Epithelial cell of esophagus (primary cell): ENCODE measurements at regions not wholly inside any gene's neighbourhood (a gene's known extent, or its start where the extent isn't known, plus 50 kb on each side); places are given as distances from the start of the nearest gene placed in this dataset.

Experiments
- DNase-seq: peaks from one replicate; pipeline ENCODE4 v3.0.0; 2010; ENCODE audit warnings: low read depth
- H3K4me3 ChIP-seq: 2 replicates; pipeline ENCODE4 v1.5.1; 2011; ENCODE audit warnings: mild to moderate bottlenecking, low read length, control low read depth
- TF ChIP-seq, protein P1 (sequence below): IDR thresholded peaks from 2 replicates; pipeline ENCODE4 v1.5.1; 2011; ENCODE audit warnings: low read depth, mild to moderate bottlenecking, low read length, control low read depth, inconsistent platforms; ENCODE audit not compliant: insufficient read depth; ENCODE audit errors: missing control alignments

DNA sequence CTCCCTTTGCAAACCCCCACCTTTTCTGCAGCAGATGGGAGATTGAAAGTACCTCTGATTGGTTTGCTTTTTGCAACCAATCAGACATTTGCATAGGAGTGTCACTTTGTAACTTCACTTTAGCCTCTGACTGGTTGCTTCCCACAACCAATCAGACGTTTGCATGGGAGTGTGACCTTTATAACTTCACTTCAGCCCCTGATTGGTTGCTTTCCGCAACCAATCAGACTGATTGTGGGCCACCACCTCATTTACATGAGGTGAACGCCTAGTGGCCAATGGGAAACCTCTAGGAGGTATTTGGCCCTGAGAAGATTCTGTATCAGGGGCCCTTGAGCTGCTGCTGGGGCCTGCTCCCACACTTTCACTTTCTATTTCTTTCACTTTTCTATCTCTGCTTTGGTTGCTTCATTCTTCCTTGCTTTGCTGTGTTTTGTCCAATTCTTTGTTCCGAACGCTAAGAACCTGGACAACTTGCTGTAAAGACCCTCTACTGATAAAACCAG is 106.0 kb upstream of the PRICKLE1 start:
- TF ChIP-seq, protein P1, sequence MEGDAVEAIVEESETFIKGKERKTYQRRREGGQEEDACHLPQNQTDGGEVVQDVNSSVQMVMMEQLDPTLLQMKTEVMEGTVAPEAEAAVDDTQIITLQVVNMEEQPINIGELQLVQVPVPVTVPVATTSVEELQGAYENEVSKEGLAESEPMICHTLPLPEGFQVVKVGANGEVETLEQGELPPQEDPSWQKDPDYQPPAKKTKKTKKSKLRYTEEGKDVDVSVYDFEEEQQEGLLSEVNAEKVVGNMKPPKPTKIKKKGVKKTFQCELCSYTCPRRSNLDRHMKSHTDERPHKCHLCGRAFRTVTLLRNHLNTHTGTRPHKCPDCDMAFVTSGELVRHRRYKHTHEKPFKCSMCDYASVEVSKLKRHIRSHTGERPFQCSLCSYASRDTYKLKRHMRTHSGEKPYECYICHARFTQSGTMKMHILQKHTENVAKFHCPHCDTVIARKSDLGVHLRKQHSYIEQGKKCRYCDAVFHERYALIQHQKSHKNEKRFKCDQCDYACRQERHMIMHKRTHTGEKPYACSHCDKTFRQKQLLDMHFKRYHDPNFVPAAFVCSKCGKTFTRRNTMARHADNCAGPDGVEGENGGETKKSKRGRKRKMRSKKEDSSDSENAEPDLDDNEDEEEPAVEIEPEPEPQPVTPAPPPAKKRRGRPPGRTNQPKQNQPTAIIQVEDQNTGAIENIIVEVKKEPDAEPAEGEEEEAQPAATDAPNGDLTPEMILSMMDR = no peak
- H3K4me3 ChIP-seq = no peak overlapping the region
- no peak for DNase-seq

DNA sequence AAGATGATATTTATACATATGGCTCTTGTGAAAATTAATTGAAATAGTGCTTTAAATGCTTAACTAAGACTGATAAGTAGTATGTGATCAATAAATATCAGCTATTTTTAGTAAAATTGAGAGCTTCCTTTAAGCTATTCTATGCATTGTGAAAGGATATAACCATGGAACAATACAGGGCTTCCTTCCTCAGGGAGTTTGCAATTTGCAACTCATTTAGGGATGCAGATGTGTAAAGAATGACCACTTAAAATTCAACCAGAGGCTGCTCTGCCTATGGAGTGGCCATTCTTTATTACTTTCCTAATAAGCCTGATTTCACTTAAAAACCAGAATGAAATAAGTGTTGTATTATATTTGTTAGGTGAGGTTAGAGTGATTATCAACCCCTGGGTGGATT is 103.2 kb upstream of the PRICKLE1 start:
- DNase-seq = no peak
- TF ChIP-seq, protein P1 = no peak
- no peak overlapping the region for H3K4me3 ChIP-seq

DNA sequence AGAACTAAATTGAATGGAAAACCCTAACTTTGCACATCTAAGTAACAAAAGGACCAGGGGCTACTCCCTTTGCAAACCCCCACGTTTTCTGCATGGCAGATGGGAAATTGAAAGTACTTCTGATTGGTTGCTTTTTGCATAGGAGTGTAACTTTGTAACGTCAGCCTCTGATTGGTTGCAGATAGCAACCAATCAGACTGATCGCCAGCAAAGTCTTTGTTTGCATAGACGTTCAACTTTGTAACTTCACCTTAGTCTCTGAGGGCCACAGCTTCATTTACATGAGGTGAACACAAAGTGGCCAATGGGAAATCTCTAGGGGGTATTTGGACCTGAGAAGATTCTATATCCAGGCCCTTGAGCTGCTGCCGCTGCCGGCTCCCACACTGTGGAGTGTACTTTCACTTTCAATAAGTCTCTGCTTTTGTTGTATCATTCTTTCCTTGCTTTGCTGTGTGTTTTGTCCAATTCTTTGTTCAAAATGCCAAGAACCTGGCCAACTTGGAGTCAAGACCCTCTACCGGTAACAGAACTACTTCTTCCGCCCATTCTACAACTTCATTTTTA is 102.5 kb upstream of the PRICKLE1 start:
- TF ChIP-seq, protein P1 = no peak
- no peak overlapping the region for H3K4me3 ChIP-seq
- DNase-seq = no peak

DNA sequence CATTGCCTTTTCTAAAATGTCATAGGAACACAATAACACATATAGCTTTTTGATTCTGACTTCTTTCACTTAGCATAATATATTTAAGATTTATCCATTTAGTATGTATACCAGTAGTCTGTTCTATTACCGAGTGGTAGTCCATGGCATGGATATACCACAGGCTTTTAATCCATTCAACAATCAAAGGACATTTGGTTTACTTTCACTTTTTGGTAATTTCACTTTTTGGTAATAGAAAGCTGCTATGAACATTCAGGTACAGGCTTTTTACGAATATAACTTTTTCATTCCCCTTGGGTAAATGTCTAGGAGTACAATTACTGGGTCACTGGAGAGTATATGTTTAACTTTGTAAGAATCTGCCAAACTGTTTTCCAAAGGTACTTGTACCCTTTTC is 100.7 kb upstream of the PRICKLE1 start:
- H3K4me3 ChIP-seq = no peak overlapping the region
- TF ChIP-seq, protein P1 = no peak
- DNase-seq = no peak

DNA sequence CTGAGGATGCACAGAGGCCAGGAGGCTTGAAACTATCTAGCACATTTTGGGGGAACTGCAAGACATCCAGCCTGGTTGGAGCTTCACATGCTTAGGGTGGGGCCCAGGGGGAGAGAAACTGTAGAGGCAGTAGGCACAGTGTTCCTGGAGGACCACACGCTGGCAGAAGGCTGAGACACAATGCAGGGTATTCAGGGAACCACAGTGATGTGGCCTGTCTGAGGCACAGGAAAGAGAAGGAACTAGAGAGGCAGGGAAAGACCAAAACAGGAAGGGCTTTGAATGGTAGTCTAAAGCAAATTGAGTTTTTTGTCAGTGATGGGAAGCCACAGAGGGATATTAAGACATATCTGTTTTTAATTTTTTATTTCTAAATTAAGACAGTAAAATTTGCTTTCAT is 100.2 kb upstream of the PRICKLE1 start:
- H3K4me3 ChIP-seq = no peak overlapping the region
- TF ChIP-seq, protein P1 = no peak
- DNase-seq = no peak

DNA sequence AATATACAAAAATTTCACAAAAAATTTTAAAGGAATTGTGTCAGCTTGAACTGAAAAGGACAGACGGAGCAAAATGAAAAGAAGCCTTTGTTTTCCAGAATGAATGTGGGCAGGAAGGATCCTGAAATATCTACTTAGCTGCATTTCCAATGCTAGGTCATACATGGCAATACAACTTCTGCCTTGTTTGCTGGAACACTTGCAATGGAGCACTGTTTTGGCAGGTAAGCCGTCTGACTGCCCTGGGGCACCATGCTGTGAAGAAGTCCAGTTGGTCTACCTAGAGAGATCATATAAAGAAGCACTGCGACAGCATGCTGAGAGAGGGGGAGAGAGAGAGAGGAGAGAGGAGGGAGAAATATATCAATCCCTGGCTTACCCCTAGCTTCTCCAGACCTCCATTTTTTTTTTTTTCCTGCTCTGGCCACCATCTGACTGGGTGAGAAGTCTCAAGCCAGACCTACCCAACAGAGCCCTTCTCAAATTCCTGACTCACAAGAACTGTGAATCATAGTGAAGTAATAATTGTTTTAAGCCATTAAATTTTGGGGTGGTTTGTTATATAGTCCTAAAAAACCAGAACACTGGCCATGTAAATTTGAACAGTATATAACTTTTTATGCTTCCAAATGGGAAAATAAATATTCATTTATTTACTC is 97.1 kb upstream of the PRICKLE1 start:
- DNase-seq = peak; percentile 60
- H3K4me3 ChIP-seq = no peak overlapping the region
- TF ChIP-seq, protein P1 = no peak

DNA sequence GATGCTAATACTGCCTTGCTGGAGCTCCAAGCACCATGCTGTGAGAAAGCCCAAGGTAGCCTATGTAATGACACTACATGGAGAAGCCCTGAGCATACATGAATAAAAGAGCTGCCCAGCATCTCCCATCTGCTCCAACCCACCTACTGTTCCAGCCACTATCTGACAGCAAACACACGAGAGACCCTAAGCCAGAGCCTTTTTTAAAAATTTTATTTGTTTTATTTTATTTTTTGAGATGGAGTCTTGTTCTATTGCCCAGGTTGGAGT is 95.2 kb upstream of the PRICKLE1 start:
- H3K4me3 ChIP-seq = no peak overlapping the region
- TF ChIP-seq, protein P1 = no peak
- no peak for DNase-seq
